ENCODE measurements at regions not wholly inside any gene's neighbourhood (a gene's known extent, or its start where the extent isn't known, plus 50 kb on each side); places are given as distances from the start of the nearest gene placed in this dataset.
"Not testable (repeated sequence)": the region's sequence is repeated elsewhere in the genome, so short reads cannot be mapped to it uniquely, and the experiment has no call there.

DNA sequence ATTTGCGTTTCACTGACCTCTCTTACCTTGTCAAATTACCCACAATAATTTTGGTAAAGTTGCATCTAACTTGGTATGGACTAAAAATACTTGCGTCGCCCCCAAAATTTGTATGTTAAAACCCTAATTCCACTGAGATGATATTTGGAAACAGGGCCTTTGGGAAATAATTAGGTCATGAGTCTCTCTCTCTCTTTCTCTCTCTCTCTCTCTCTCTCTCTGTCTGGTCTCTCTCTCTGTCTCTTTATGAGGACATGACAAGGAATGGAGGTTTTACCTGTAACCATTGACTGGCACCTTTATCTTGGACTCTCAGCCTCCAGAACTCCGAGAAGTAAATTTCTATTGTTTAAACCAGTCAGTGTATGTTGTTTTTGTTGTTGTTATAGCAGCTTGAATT lies 111.5 kb upstream of the BDP1 start:
- DNase-seq: not testable (repeated sequence)

DNA sequence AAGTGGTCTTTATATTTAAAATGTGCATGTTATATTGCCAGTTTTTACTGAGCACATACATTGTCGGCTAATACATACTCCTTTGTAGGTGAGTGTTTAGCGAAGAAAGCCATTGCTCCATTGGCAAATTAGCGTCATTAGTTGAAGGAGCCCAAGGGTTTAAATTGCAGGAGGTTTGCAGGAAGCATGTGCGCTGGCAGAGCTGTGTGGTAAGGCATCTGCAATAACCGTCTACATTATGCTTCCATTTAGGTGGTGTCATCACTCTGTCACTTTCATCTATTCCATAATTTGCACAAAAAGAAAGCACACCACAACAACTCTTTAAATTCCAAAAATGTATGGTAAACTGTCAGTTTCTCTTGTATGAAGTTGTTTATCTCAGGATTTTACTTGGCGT lies 82.8 kb upstream of the BDP1 start:
- DNase-seq: peak; percentile 13 to 24

DNA sequence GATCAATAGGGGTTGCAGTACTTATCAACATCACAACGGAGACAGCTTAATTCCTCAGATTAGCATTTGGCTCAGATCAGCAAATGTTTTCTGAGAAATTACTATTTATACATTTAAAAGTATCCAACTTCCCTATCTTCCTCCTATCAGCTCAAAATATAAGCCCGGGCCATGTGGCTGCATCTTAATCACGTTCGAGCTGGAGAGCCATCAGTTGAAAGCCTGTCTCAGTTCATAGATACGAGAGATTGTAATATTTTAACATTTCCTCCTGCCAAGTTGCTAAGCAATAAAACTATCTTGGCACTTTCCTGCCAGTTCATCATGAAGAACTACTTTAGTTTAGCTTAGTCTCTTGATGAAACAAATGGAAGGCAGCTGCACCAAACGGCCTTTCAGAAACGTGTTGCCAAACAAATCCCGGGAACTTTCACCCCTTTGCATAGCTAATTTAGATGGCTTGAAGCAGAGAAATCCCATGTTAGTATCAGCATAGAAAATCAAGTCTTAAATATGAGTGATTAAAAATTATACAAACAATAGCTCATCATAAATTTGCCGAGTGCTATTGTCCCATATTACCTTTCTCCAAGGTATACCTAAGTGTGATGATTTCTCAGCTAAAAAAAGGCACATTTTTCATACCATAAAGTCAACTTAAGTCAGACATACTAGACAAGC lies 82.3 kb upstream of the BDP1 start:
- DNase-seq: peak in 1 of 2 experiments; percentile 1

DNA sequence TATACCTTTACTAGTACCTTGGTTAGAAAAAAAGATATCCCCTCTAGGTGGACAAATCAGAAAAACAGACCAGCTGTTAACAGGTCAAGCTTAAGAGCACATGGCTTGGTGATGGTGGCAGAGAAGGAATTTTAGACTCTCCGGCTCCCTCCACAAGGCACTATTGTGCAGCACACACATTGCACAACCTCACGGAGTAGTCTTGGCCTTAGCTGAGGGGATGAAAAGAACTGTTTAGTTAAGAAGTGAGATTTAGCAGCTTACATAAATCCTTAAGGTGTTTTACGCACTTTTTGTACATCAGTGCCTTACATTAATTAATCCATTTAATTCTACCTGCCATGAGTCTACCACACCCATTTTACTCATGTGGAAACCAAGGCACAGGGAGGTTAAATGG lies 71.2 kb upstream of the BDP1 start:
- DNase-seq: not testable (repeated sequence)

DNA sequence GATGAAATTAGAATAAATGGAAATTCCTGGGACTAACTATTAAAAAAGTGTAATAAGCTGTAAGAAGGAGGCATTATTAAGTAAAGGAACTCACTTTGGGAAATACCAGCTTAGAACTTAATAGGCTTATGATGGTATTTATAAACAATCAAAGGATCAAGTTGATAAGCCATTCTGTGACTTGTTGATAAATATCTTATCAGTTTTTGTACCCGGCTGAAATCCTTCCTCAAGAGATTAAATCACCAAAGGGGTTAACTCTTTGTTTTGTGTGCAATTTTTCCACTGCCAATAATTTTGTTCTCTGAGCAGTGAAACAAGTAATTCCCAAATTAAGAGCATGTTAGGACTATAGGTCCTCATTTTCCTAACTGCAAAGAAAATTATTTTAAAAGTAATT lies 70.7 kb upstream of the BDP1 start:
- no peak for DNase-seq

DNA sequence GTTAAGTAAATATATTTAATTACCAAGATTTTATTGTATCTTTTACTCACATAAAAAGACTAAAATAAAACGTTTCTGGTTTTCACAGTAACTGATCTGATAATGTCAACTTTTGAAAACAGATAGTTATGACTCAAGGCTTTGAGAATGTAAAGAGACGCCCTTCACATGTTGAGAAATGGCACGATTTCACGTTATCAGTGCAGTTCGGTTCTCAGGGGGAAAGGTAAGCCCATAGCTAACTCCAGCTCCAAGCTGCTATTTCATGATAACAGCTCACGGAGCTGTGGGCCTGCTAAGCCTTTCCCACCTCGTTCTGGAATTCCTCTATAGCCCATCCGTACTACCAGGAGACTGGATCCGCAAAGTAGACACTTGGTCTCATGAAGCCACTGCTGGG lies 70.2 kb upstream of the BDP1 start:
- DNase-seq: not testable (repeated sequence)

DNA sequence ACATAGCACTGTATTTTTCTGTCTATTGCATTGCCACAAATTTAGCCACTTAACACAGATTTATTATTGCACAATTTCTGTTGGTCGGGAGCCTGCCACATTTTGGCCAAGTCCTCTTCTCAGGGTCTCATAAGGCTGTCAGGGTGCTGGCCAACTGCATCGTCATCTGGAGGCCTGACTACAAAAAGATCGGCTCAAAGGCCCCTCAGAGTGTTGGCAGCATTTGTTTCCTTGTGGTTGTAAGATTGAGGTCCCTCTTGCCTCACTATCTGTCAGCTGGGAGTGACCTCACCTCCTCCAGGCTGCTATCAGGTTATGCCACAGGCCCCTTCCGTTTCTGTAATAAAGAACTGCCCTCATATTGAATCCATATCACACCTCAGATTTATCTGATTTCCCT lies 67.3 kb upstream of the BDP1 start:
- DNase-seq: not testable (repeated sequence)

DNA sequence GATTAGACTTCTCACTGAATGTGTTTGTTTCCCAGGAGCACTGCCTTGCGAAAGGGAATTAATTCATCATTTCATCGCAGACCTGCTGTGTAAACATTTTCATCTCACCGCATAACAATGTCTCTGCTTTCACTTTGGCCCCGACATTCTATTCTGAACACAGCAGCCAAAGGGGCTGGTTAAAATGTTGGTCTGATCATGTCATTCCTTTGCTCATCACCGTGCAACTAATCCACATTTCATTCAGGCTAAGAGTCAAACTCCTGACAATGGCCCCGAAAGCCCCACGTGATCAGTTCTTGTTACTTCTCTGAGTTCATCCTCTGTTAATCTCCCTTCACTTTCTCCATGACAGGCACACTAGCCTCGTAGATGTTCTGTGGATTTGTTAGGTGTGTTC lies 57.1 kb upstream of the BDP1 start:
- DNase-seq: not testable (repeated sequence)

DNA sequence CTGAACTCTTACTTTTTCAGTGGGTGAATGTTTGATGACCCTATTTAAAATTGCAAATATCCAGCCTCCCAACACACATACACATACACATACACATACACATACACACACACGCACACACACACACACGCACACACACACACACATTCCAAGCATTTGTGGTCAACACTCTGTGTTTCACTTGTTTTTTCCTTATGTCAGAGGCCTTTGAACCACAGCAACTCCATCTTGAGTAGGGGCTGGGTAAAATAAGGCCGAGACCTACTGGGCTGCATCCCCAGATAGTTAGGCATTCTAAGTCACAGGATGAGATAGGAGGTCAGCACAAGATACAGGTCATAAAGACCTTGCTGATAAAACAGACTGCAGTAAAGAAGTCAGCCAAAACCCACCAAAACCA lies 56.6 kb upstream of the BDP1 start:
- DNase-seq: not testable (repeated sequence)

DNA sequence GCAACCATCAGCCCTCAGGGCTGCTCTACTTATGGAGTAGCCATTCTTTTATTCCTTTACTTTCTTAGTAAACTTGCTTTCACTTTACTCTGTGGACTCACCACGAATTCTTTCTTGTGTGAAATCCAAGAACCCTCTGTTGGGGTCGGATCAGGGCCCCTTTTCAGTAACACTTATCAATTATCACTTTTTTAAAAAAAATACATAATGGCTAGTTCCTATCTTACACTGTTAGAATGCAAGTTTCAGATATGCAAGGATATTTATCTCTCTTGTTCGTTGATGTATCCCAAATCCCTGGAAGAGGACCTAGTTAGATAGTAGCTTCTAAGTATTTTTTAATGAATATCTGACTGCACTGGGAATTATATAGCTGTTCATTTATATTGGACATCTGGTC lies 56.0 kb upstream of the BDP1 start:
- not testable (repeated sequence) for DNase-seq

DNA sequence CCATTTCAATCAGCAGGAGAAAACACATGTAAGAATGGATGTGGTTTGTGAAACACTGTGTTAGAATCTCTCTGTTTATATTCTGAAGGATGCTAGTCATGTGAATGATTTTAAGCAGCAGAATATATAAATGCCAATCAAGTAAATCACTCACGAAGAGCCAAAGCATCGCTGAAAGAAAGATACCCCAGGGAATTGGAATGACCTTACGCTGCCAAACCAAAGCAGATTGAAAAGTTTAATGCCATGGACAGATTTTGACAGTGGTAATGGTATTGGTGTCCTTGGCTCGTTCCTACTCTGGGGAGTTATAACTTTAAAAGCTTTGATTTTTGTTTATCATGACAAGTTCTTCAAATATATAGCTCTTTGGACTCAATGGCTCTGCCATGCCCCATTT lies 54.8 kb upstream of the BDP1 start:
- DNase-seq: not testable (repeated sequence)

DNA sequence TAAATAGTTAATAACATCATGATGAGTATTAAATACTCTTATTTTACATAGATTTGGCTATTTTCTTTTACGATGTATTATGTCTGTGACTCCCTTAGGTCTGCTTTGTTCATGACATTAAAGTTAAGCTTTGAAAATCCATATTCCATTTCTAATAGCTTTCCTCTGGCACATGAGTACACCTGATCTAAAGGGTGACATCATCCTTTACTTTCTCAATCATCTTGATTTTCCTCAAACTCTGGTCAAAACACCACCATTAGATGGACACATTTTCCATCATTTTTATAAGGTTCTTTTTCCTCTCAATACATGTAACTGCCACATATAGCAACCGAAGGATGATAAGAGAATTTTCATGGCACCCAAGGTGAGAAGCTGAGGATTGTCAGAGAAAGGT lies 54.3 kb upstream of the BDP1 start:
- not testable (repeated sequence) for DNase-seq

DNA sequence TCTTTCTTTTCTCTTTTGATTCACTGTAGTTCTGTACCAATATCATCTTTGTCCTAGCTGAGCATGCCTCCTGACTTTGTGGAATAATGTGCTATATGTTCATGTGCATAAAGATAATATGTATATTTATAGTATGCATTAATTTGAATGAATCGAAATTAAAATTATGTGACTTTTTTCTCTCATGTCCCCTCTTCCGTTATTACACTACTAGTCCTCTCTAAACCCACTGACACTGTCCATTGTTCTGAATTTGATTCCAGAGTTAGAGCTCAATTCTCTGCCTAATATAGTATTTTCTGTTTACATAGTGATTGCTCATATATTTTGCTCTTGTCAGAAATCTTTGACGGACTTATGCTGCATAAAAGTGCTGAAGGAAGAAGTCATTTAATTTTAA lies 53.9 kb upstream of the BDP1 start:
- DNase-seq: not testable (repeated sequence)

DNA sequence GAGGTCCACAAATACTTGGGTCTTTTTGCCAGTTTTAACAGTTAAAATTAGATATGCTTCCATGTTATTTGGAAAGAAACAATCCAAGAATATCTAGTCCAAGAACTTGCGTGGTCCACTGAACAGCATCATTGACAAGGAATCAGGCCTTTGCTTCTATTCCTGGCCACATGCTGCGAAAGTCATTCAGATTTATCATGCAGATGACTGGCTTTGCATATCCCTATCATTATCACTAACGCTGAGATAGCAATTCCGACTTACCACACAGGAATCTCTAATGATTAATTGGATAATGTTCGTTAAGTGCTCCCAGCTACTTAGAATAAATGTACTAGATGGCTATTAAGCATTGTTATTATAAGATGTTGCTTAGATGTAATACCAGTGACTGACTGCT lies 51.0 kb upstream of the BDP1 start:
- DNase-seq: not testable (repeated sequence)

DNA sequence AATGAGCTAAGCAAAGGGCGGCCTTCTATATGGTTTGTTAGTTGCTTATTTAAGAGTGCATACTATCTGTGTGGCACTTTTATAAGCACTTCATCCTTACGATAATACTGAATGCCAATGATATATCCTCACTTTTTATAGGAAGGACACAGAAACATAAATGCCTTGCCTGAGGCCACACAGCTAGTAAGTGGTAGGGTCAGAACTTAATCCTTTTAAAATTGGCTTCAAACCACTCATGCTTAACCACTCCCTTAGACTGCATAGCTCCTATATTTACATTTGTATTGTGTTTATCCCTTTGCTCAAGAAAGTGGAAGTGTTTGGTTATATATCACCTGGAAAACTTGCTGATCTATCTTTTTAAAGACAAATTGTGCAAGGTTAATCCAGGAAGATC lies 50.5 kb upstream of the BDP1 start:
- DNase-seq: not testable (repeated sequence)

Data from NCI-H1930 (cell line).